IMR-90 (cell line): ENCODE measurements at regions not wholly inside any gene's neighbourhood (a gene's known extent, or its start where the extent isn't known, plus 50 kb on each side); places are given as distances from the start of the nearest gene placed in this dataset.

ENCODE experiments used
- ATAC-seq: fragments of 200-7000 bp; cut with Tn5 transposase; 2 replicates; pipeline ENCODE4 v1.9.1; 2020; ENCODE audit warnings: low read depth, mild to moderate bottlenecking, moderate library complexity
- BruUV-seq: library from RNA; stranded (reverse); fragments of 400-500 nt; replicated peaks from 2 replicates; lab custom pipeline; 2021; lab: Mats Ljungman, UMichigan
- CTCF ChIA-PET: fragments of 300-600 bp; formaldehyde crosslinking; extraction: SDS; loops from one replicate; lab custom pipeline; 2021; ENCODE audit warnings: antibody characterized with exemption; lab: Yijun Ruan, JAX
- POLR2A ChIA-PET: fragments of 300-600 bp; sonication (Branson Sonifier 250); formaldehyde crosslinking; loops from one replicate; lab custom pipeline; 2022; ENCODE audit warnings: antibody characterized with exemption; ENCODE audit not compliant: unreplicated experiment; lab: Charles Lee
- DNase-seq: peaks from one replicate; pipeline ENCODE4 v3.0.0; 2013
- H2AFZ ChIP-seq: replicated peaks from 2 replicates; pipeline ENCODE3; 2013; ENCODE audit warnings: low read length, mild to moderate bottlenecking; ENCODE audit not compliant: poor library complexity
- H2AK5ac ChIP-seq: 2 replicates; pipeline ENCODE4 v1.6.1; 2013; ENCODE audit warnings: low read depth, low read length, inconsistent platforms
- H2AK9ac ChIP-seq: replicated peaks from 2 replicates; pipeline ENCODE3; 2013; ENCODE audit warnings: mild to moderate bottlenecking, low read depth, low read length, moderate library complexity; ENCODE audit not compliant: poor library complexity
- H2BK120ac ChIP-seq: 2 replicates; pipeline ENCODE4 v1.6.1; 2013; ENCODE audit warnings: low read depth, low read length, inconsistent platforms
- H2BK15ac ChIP-seq: 3 replicates; pipeline ENCODE4 v1.6.1; 2013; ENCODE audit warnings: low read depth, low read length, inconsistent platforms
- H2BK20ac ChIP-seq: 2 replicates; pipeline ENCODE4 v1.6.1; 2013; ENCODE audit warnings: low read depth, mild to moderate bottlenecking, inconsistent platforms, low read length, moderate library complexity
- H2BK5ac ChIP-seq: 2 replicates; pipeline ENCODE4 v1.6.1; 2013; ENCODE audit warnings: mild to moderate bottlenecking, low read depth, low read length, inconsistent platforms; ENCODE audit not compliant: poor library complexity, severe bottlenecking
- H3K14ac ChIP-seq: replicated peaks from 2 replicates; pipeline ENCODE4 v1.6.1; 2013; ENCODE audit warnings: low read depth, low read length, inconsistent platforms
- H3K18ac ChIP-seq: 2 replicates; pipeline ENCODE4 v1.6.1; 2013; ENCODE audit warnings: low read depth, low read length, control low read depth
- H3K23ac ChIP-seq: 2 replicates; pipeline ENCODE4 v1.6.1; 2013; ENCODE audit warnings: low read depth, low read length, inconsistent platforms
- H3K27ac ChIP-seq: 2 replicates; pipeline ENCODE4 v1.5.1; 2013; ENCODE audit warnings: mild to moderate bottlenecking, control low read depth, low read length; ENCODE audit not compliant: insufficient read depth
- H3K27me3 ChIP-seq: 2 replicates; pipeline ENCODE4 v1.6.1; 2013; ENCODE audit warnings: low read length; ENCODE audit not compliant: control insufficient read depth, insufficient read depth
- H3K36me3 ChIP-seq: 2 replicates; pipeline ENCODE4 v1.6.1; 2013; ENCODE audit warnings: low read length, mixed read lengths; ENCODE audit not compliant: control insufficient read depth, insufficient read depth
- H3K4ac ChIP-seq: 2 replicates; pipeline ENCODE4 v1.6.1; 2013; ENCODE audit warnings: low read depth, low read length, inconsistent platforms
- H3K4me1 ChIP-seq: 2 replicates; pipeline ENCODE4 v1.6.1; 2013; ENCODE audit warnings: low read length, mixed read lengths; ENCODE audit not compliant: control insufficient read depth, insufficient read depth
- H3K4me2 ChIP-seq: 2 replicates; pipeline ENCODE4 v1.6.1; 2013; ENCODE audit warnings: low read depth, mild to moderate bottlenecking, control low read depth, low read length, moderate library complexity
- H3K4me3 ChIP-seq: 2 replicates; pipeline ENCODE4 v1.5.1; 2013; ENCODE audit warnings: low read depth, mild to moderate bottlenecking, control low read depth, low read length, moderate library complexity; ENCODE audit not compliant: insufficient read depth
- H3K56ac ChIP-seq: 2 replicates; pipeline ENCODE4 v1.6.1; 2013; ENCODE audit warnings: low read length, inconsistent platforms; ENCODE audit not compliant: insufficient read depth; ENCODE audit errors: extremely low read depth
- H3K79me1 ChIP-seq, 2 experiments: 2 replicates each; pipeline ENCODE4 v1.6.1; 2013; ENCODE audit warnings: low read length in 2 of 2, inconsistent platforms in 1 of 2, low read depth in 1 of 2
- H3K9ac ChIP-seq: 2 replicates; pipeline ENCODE4 v1.6.1; 2013; ENCODE audit warnings: low read depth, low read length, control low read depth
- H3K9me1 ChIP-seq: 2 replicates; pipeline ENCODE4 v1.6.1; 2013; ENCODE audit warnings: low read length, inconsistent platforms; ENCODE audit not compliant: insufficient read depth
- H3K9me3 ChIP-seq: 2 replicates; pipeline ENCODE4 v1.6.1; 2013; ENCODE audit warnings: low read length; ENCODE audit not compliant: control insufficient read depth, insufficient read depth
- H4K20me1 ChIP-seq: 2 replicates; pipeline ENCODE4 v1.6.1; 2013; ENCODE audit warnings: low read length, inconsistent platforms; ENCODE audit not compliant: insufficient read depth
- H4K5ac ChIP-seq: 2 replicates; pipeline ENCODE4 v1.6.1; 2013; ENCODE audit warnings: mild to moderate bottlenecking, low read depth, low read length, control low read depth
- H4K8ac ChIP-seq, 2 experiments: 2 replicates each; pipeline ENCODE4 v1.6.1; 2013; ENCODE audit warnings: low read depth in 2 of 2, low read length in 2 of 2, control low read depth in 1 of 2, inconsistent platforms in 1 of 2
- H4K91ac ChIP-seq: 2 replicates; pipeline ENCODE4 v1.6.1; 2013; ENCODE audit warnings: low read depth, low read length, inconsistent platforms; ENCODE audit not compliant: insufficient read depth
- BHLHE40 ChIP-seq: fragments of 150-350 bp; IDR thresholded peaks from 2 replicates; pipeline ENCODE4 v1.6.1; 2016; ENCODE audit warnings: mild to moderate bottlenecking, low read depth, low read length
- CEBPB ChIP-seq: IDR thresholded peaks from 2 replicates; pipeline ENCODE4 v1.6.1; 2012; ENCODE audit warnings: low read depth, low read length, improper control_type of control experiment
- CHD1 ChIP-seq: IDR thresholded peaks from 2 replicates; pipeline ENCODE4 v1.6.1; 2012; ENCODE audit warnings: low read depth, low read length, improper control_type of control experiment
- FOS ChIP-seq: fragments of 150-350 bp; IDR thresholded peaks from 2 replicates; pipeline ENCODE4 v1.6.1; 2016; ENCODE audit warnings: low read depth, low read length
- MAFK ChIP-seq: IDR thresholded peaks from 2 replicates; pipeline ENCODE4 v1.6.1; 2012; ENCODE audit warnings: low read depth, low read length, improper control_type of control experiment
- MAZ ChIP-seq: IDR thresholded peaks from 2 replicates; pipeline ENCODE4 v1.6.1; 2012; ENCODE audit warnings: low read depth, mild to moderate bottlenecking, low read length, improper control_type of control experiment, moderate library complexity, borderline replicate concordance
- MXI1 ChIP-seq: IDR thresholded peaks from 2 replicates; pipeline ENCODE4 v1.6.1; 2012; ENCODE audit warnings: low read depth, mild to moderate bottlenecking, low read length, moderate library complexity, borderline replicate concordance
- NFE2L2 ChIP-seq: fragments of 150-350 bp; IDR thresholded peaks from 2 replicates; pipeline ENCODE4 v1.6.1; 2016; ENCODE audit warnings: low read depth, mild to moderate bottlenecking, low read length
- RAD21 ChIP-seq: IDR thresholded peaks from 2 replicates; pipeline ENCODE4 v1.6.1; 2012; ENCODE audit warnings: low read length, improper control_type of control experiment
- RCOR1 ChIP-seq: IDR thresholded peaks from 2 replicates; pipeline ENCODE4 v1.6.1; 2012; ENCODE audit warnings: mild to moderate bottlenecking, low read length, improper control_type of control experiment; ENCODE audit not compliant: insufficient replicate concordance
- SMC3 ChIP-seq: fragments of 150-350 bp; IDR thresholded peaks from 2 replicates; pipeline ENCODE4 v1.6.1; 2016; ENCODE audit warnings: low read depth, mild to moderate bottlenecking, antibody characterized with exemption, low read length, moderate library complexity
- WGBS, 2 experiments: methylation state at CpG; one replicate each; pipeline versions ENCODE4 v1.1.5 to v1.1.7; 2013; ENCODE audit warnings: missing lambda C conversion rate in 2 of 2; ENCODE audit not compliant: insufficient read length in 1 of 2; ENCODE audit errors: extremely low coverage in 2 of 2; 5-methylcytosine and 5-hydroxymethylcytosine counted together
- dilution Hi-C: fragments of 300-500 bp; cut with HindIII; formaldehyde crosslinking; loops from one replicate; pipeline ENCODE4 v1.14.3; 2018; ENCODE audit warnings: low sequenced_read_pairs; ENCODE audit not compliant: unreplicated experiment
- in situ Hi-C: fragments of 300-500 bp; cut with MboI; formaldehyde crosslinking; loops from 3 replicates; pipeline ENCODE4 v1.14.3; 2019; ENCODE audit warnings: low sequenced_read_pairs, inconsistent platforms, mixed read lengths
- intact Hi-C: fragments of 100-400 bp; cut with micrococcal nuclease; formaldehyde crosslinking; loops from 2 replicates; pipeline ENCODE4 v1.10.0; 2022
- TF ChIP-seq, protein P1 (sequence below): fragments of 150-350 bp; IDR thresholded peaks from 2 replicates; pipeline ENCODE4 v1.6.1; 2016; ENCODE audit warnings: low read depth, mild to moderate bottlenecking, low read length, moderate library complexity, borderline replicate concordance
- TF ChIP-seq, protein P2 (sequence below): conservative IDR thresholded peaks from 2 replicates; pipeline ENCODE4 v1.5.1; 2012; ENCODE audit warnings: mild to moderate bottlenecking, low read depth, low read length, improper control_type of control experiment
- TF ChIP-seq, protein P3 (sequence below): fragments of 150-350 bp; IDR thresholded peaks from 2 replicates; pipeline ENCODE4 v1.6.1; 2017; ENCODE audit warnings: mild to moderate bottlenecking, antibody characterized with exemption, low read length, low read depth

DNA sequence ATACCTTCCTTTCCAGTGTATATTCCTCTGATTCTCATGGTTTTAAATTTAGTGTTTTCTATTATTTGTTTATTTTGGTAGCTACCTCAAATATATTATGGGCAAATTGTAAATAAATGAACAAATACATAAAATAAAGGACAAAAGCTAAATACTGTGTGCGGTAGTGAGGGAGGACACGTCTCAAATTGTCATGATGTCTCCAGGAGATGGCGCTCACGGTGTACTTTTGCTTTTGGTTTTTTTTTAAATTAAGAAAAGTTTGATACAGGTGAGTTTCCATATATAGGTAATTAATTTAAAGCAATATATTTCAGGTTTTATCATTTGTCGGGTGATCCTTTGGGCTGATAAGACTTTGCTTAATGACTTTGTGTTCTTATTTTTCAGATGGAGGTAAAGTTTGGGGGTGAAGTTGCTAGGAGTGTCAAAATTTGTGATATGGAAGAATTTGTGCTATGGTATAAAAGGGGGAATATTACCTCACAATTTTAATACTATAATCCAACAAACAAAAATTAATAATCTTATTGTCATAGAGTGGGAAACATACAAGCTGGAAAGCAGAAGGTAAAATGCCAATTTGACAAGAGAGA lies 68.4 kb upstream of the TMEM229A start:
- H3K79me1 ChIP-seq, result no peaks in the 10 kb centered on the region
- no peak overlapping the region for H2AK9ac ChIP-seq
- H3K4ac ChIP-seq, result no peak overlapping the region
- H3K56ac ChIP-seq, result no peak overlapping the region
- DNase-seq, result peak; percentile 10
- H3K14ac ChIP-seq, result no peak overlapping the region
- no peak overlapping the region for H4K8ac ChIP-seq
- no peak overlapping the region for H2AFZ ChIP-seq
- H3K18ac ChIP-seq, result no peak overlapping the region
- H3K4me2 ChIP-seq, result no peak overlapping the region
- H2BK15ac ChIP-seq, result no peak overlapping the region
- no peaks in the 10 kb centered on the region for H3K9me1 ChIP-seq
- H2AK5ac ChIP-seq, result no peak overlapping the region
- TF ChIP-seq CEBPB (no peak), FOS (no peak), SMC3 (peak; percentile 59), BHLHE40 (no peak), NFE2L2 (no peak), RAD21 (peak; percentile 56), CHD1 (no peak), MXI1 (no peak), MAFK (no peak), RCOR1 (no peak), MAZ (no peak)
- TF ChIP-seq, protein P1, sequence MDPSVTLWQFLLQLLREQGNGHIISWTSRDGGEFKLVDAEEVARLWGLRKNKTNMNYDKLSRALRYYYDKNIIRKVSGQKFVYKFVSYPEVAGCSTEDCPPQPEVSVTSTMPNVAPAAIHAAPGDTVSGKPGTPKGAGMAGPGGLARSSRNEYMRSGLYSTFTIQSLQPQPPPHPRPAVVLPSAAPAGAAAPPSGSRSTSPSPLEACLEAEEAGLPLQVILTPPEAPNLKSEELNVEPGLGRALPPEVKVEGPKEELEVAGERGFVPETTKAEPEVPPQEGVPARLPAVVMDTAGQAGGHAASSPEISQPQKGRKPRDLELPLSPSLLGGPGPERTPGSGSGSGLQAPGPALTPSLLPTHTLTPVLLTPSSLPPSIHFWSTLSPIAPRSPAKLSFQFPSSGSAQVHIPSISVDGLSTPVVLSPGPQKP, result no peak
- TF ChIP-seq, protein P2, sequence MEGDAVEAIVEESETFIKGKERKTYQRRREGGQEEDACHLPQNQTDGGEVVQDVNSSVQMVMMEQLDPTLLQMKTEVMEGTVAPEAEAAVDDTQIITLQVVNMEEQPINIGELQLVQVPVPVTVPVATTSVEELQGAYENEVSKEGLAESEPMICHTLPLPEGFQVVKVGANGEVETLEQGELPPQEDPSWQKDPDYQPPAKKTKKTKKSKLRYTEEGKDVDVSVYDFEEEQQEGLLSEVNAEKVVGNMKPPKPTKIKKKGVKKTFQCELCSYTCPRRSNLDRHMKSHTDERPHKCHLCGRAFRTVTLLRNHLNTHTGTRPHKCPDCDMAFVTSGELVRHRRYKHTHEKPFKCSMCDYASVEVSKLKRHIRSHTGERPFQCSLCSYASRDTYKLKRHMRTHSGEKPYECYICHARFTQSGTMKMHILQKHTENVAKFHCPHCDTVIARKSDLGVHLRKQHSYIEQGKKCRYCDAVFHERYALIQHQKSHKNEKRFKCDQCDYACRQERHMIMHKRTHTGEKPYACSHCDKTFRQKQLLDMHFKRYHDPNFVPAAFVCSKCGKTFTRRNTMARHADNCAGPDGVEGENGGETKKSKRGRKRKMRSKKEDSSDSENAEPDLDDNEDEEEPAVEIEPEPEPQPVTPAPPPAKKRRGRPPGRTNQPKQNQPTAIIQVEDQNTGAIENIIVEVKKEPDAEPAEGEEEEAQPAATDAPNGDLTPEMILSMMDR, result peak; percentile 47
- TF ChIP-seq, protein P3, sequence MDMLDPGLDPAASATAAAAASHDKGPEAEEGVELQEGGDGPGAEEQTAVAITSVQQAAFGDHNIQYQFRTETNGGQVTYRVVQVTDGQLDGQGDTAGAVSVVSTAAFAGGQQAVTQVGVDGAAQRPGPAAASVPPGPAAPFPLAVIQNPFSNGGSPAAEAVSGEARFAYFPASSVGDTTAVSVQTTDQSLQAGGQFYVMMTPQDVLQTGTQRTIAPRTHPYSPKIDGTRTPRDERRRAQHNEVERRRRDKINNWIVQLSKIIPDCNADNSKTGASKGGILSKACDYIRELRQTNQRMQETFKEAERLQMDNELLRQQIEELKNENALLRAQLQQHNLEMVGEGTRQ, result no peak
- in situ Hi-C loops, result no loop called here
- no peak overlapping the region for H4K5ac ChIP-seq
- H3K36me3 ChIP-seq, result no peaks in the 10 kb centered on the region
- H3K27me3 ChIP-seq, result no peaks in the 10 kb centered on the region
- peaks cover 2% of the 10 kb centered on the region; the same call in 1 of the 2 replicates for H3K9me3 ChIP-seq
- no peak for ATAC-seq
- no TSS peak for BruUV-seq
- H3K27ac ChIP-seq, result no peak overlapping the region
- H3K23ac ChIP-seq, result no peak overlapping the region
- H4K91ac ChIP-seq, result no peak overlapping the region
- H2BK20ac ChIP-seq, result no peak overlapping the region
- no peak overlapping the region for H2BK120ac ChIP-seq
- dilution Hi-C loops, result no loop called here
- whole genome bisulfite sequencing, 2 experiments, result no CpG with 5 or more reads among the region's 5 CpGs
- H4K20me1 ChIP-seq, result no peaks in the 10 kb centered on the region
- no peak overlapping the region for H2BK5ac ChIP-seq
- intact Hi-C loops, result loop anchor here (1.0 to 5.0 kb wide), 2 partner anchors 684 to 756 kb away; no protein-coding TSS in a partner anchor
- ChIA-PET POLR2A (no interaction called here), CTCF (interaction anchor here (0.6 to 1.6 kb wide), 17 partner anchors 9 to 950 kb away, joined by 3 to 7 read pairs (median 3); no protein-coding TSS in a partner anchor)
- no peak overlapping the region for H3K9ac ChIP-seq
- no peak overlapping the region for H3K4me3 ChIP-seq
- no peaks in the 10 kb centered on the region for H3K4me1 ChIP-seq
